ENCODE measurements at regions not wholly inside any gene's neighbourhood (a gene's known extent, or its start where the extent isn't known, plus 50 kb on each side); places are given as distances from the start of the nearest gene placed in this dataset.

DNA sequence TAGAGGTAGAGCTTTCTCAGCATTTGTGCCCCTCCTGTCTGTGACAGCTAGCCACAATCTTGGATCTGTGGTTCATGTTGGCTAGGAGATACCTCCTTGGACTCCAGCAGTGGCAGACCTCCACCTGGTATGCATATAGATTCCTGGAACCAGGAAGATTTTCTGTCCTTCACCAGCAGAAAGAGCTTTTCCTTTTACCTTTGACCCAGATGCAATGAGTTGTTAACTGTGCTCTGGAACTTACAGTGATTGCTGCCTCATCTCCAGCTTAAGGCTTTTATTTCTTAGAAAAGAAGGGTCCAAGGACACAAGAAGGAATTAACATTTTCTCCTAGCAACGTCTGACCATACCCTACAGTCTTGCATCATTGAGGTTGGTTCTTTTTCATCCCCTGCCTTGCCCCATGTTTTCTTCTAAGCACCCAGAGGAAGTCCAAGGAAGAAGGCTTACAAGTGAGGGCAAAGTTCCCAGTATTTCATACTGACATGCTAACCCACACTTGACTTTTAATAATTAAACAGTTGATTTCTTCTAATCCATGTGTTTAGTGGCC lies 217.1 kb upstream of the ARHGAP24 start:
- H2BK120ac ChIP-seq (ENCODE audit: insufficient read depth, low read length, poor library complexity) = no peak overlapping the region

DNA sequence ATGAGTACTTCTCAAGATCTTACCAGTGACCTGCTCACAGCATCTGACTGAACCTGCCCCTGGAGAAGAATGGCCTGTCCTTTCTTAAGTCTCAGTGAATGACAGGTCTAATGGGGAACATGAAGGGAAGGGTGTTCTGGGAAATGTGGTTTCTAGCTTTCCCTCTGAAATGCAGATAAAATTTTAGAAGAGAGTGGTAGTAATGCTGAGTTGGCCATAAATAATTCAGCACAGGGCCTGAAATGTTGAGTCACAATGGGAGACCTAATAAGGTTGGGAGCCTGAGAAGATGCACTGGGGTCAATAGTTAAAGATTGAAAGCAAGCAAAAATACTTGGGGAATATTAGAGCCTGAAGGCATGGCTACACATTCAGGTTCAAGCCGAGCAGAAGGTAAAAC lies 214.9 kb upstream of the ARHGAP24 start:
- H3K9ac ChIP-seq (ENCODE audit: low read length) = no peak overlapping the region
- no CpG with 5 or more reads among the region's 1 CpG for WGBS (ENCODE audit: extremely low coverage, insufficient coverage, insufficient read length)
- H3K23ac ChIP-seq (ENCODE audit: low read length) = no peak overlapping the region
- no peak overlapping the region for H4K12ac ChIP-seq (ENCODE audit: low read depth, low read length)
- no peak for DNase-seq
- no peak overlapping the region for H4K8ac ChIP-seq (ENCODE audit: low read depth, low read length)
- H3K27me3 ChIP-seq (ENCODE audit: insufficient read depth, low read length) = no peaks in the 10 kb centered on the region
- no peaks in the 10 kb centered on the region for H3K36me3 ChIP-seq (ENCODE audit: control insufficient read depth in 1 of 2, insufficient read depth in 2 of 2, low read length in 2 of 2)
- no peak overlapping the region for H3K27ac ChIP-seq (ENCODE audit: low read depth, low read length)
- no peaks in the 10 kb centered on the region for H3K79me2 ChIP-seq (ENCODE audit: control insufficient read depth, insufficient read depth, low read length, poor library complexity)
- H2BK120ac ChIP-seq (ENCODE audit: insufficient read depth, low read length, poor library complexity) = no peak overlapping the region
- H2BK12ac ChIP-seq (ENCODE audit: low read length) = no peak overlapping the region
- H3K4me2 ChIP-seq (ENCODE audit: low read length) = no peak overlapping the region
- H3K18ac ChIP-seq (ENCODE audit: low read length) = no peak overlapping the region
- no peak overlapping the region for H3K14ac ChIP-seq (ENCODE audit: low read length)
- no peak overlapping the region for H2AFZ ChIP-seq (ENCODE audit: insufficient read depth, low read length, poor library complexity)
- no peaks in the 10 kb centered on the region for H3K79me1 ChIP-seq (ENCODE audit: low read length)
- H3K4me1 ChIP-seq (ENCODE audit: control insufficient read depth in 1 of 2, insufficient read depth in 2 of 2, low read length in 2 of 2) = no peaks in the 10 kb centered on the region
- H3K9me3 ChIP-seq (ENCODE audit: insufficient read depth, low read depth, low read length) = no peaks in the 10 kb centered on the region
- no peak overlapping the region for H2BK5ac ChIP-seq (ENCODE audit: low read depth, low read length, poor library complexity)
- no peak overlapping the region for H2AK5ac ChIP-seq (ENCODE audit: low read length)
- no peak overlapping the region for H3K4ac ChIP-seq (ENCODE audit: low read depth, low read length)
- H3K4me3 ChIP-seq (ENCODE audit: low read depth, low read length) = no peak overlapping the region
- no peak overlapping the region for H4K91ac ChIP-seq (ENCODE audit: low read depth, low read length)

More for the DNA sequence above, 217.1 kb upstream of the ARHGAP24 start:
- no peak overlapping the region for H3K4ac ChIP-seq (ENCODE audit: low read depth, low read length)
- no peak overlapping the region for H2BK12ac ChIP-seq (ENCODE audit: low read length)
- H4K91ac ChIP-seq (ENCODE audit: low read depth, low read length) = no peak overlapping the region
- H3K4me2 ChIP-seq (ENCODE audit: low read length) = no peak overlapping the region
- H3K23ac ChIP-seq (ENCODE audit: low read length) = no peak overlapping the region
- no CpG with 5 or more reads among the region's 1 CpG for WGBS (ENCODE audit: extremely low coverage, insufficient coverage, insufficient read length)
- H3K27me3 ChIP-seq (ENCODE audit: insufficient read depth, low read length) = no peaks in the 10 kb centered on the region
- no peak for DNase-seq
- H2BK5ac ChIP-seq (ENCODE audit: low read depth, low read length, poor library complexity) = no peak overlapping the region
- H2AFZ ChIP-seq (ENCODE audit: insufficient read depth, low read length, poor library complexity) = no peak overlapping the region
- no peaks in the 10 kb centered on the region for H3K36me3 ChIP-seq (ENCODE audit: control insufficient read depth in 1 of 2, insufficient read depth in 2 of 2, low read length in 2 of 2)
- H3K79me2 ChIP-seq (ENCODE audit: control insufficient read depth, insufficient read depth, low read length, poor library complexity) = no peaks in the 10 kb centered on the region
- no peak overlapping the region for H3K4me3 ChIP-seq (ENCODE audit: low read depth, low read length)
- H3K9ac ChIP-seq (ENCODE audit: low read length) = no peak overlapping the region
- no peak overlapping the region for H4K8ac ChIP-seq (ENCODE audit: low read depth, low read length)
- H3K27ac ChIP-seq (ENCODE audit: low read depth, low read length) = no peak overlapping the region
- no peaks in the 10 kb centered on the region for H3K79me1 ChIP-seq (ENCODE audit: low read length)
- no peaks in the 10 kb centered on the region for H3K4me1 ChIP-seq (ENCODE audit: control insufficient read depth in 1 of 2, insufficient read depth in 2 of 2, low read length in 2 of 2)
- no peak overlapping the region for H4K12ac ChIP-seq (ENCODE audit: low read depth, low read length)
- H3K9me3 ChIP-seq (ENCODE audit: insufficient read depth, low read depth, low read length) = no peaks in the 10 kb centered on the region
- H3K18ac ChIP-seq (ENCODE audit: low read length) = no peak overlapping the region
- no peak overlapping the region for H3K14ac ChIP-seq (ENCODE audit: low read length)
- no peak overlapping the region for H2AK5ac ChIP-seq (ENCODE audit: low read length)

DNA sequence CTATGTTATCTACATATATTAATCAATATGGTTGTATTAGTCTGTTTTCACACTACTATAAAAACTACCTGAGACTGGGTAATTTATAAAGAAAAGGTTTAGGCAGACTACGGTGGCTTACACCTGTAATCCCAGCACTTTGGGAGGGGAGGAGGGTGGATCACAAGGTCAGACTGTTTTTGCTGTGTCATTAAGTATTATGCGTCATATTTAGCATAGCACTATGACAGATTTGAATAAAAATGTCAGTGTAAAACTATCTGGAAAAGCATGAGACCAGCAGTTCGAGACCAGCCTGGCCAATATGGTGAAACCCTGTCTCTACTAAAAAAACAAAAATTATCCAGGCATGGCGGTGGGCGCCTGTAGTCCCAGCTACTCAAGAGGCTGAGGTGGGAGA lies 209.7 kb upstream of the ARHGAP24 start:
- WGBS (ENCODE audit: extremely low coverage, insufficient coverage, insufficient read length) = no CpG with 5 or more reads among the region's 5 CpGs
- no peak overlapping the region for H2BK120ac ChIP-seq (ENCODE audit: insufficient read depth, low read length, poor library complexity)
- no peak overlapping the region for H2AFZ ChIP-seq (ENCODE audit: insufficient read depth, low read length, poor library complexity)
- H3K9me3 ChIP-seq (ENCODE audit: insufficient read depth, low read depth, low read length) = no peaks in the 10 kb centered on the region
- no peak overlapping the region for H3K4me2 ChIP-seq (ENCODE audit: low read length)
- no peak overlapping the region for H4K8ac ChIP-seq (ENCODE audit: low read depth, low read length)
- no peak overlapping the region for H3K14ac ChIP-seq (ENCODE audit: low read length)
- H2AK5ac ChIP-seq (ENCODE audit: low read length) = no peak overlapping the region
- no peak overlapping the region for H3K27ac ChIP-seq (ENCODE audit: low read depth, low read length)
- H3K4me3 ChIP-seq (ENCODE audit: low read depth, low read length) = no peak overlapping the region
- no peaks in the 10 kb centered on the region for H3K79me1 ChIP-seq (ENCODE audit: low read length)
- no peak overlapping the region for H2BK5ac ChIP-seq (ENCODE audit: low read depth, low read length, poor library complexity)
- no peak overlapping the region for H3K23ac ChIP-seq (ENCODE audit: low read length)
- H3K27me3 ChIP-seq (ENCODE audit: insufficient read depth, low read length) = no peaks in the 10 kb centered on the region
- H3K18ac ChIP-seq (ENCODE audit: low read length) = no peak overlapping the region
- H3K36me3 ChIP-seq (ENCODE audit: control insufficient read depth in 1 of 2, insufficient read depth in 2 of 2, low read length in 2 of 2) = no peaks in the 10 kb centered on the region
- H3K9ac ChIP-seq (ENCODE audit: low read length) = no peak overlapping the region
- no peaks in the 10 kb centered on the region for H3K79me2 ChIP-seq (ENCODE audit: control insufficient read depth, insufficient read depth, low read length, poor library complexity)
- no peak overlapping the region for H4K91ac ChIP-seq (ENCODE audit: low read depth, low read length)
- H3K4me1 ChIP-seq (ENCODE audit: control insufficient read depth in 1 of 2, insufficient read depth in 2 of 2, low read length in 2 of 2) = no peaks in the 10 kb centered on the region
- H3K4ac ChIP-seq (ENCODE audit: low read depth, low read length) = no peak overlapping the region
- H4K12ac ChIP-seq (ENCODE audit: low read depth, low read length) = no peak overlapping the region
- H2BK12ac ChIP-seq (ENCODE audit: low read length) = no peak overlapping the region
- DNase-seq = no peak

DNA sequence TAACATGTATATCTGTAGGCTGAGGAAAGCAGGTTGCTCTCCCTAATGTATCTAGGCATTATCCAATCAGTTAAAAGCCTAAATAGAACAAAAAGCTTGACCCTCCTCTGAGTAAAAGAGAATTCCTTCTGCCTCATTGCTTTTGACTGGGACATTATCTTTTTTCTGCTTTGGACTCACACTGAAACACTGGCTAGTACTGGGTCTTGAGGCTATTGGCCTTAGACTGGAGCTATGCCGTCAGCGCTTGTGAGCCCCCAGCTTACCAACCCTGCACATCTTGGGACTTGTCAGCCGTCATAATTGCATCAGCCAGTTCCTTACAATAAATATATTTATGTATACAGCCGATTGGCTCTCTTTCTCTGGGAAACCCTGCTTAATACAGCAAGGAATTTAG lies 206.8 kb upstream of the ARHGAP24 start:
- Histone ChIP-seq H3K4me1 (ENCODE audit: control insufficient read depth in 1 of 2, insufficient read depth in 2 of 2, low read length in 2 of 2) (no peaks in the 10 kb centered on the region), H3K23ac (ENCODE audit: low read length) (no peak overlapping the region), H3K4me3 (ENCODE audit: low read depth, low read length) (no peak overlapping the region), H2BK120ac (ENCODE audit: insufficient read depth, low read length, poor library complexity) (no peak overlapping the region), H2AK5ac (ENCODE audit: low read length) (no peak overlapping the region), H4K91ac (ENCODE audit: low read depth, low read length) (no peak overlapping the region), H3K27me3 (ENCODE audit: insufficient read depth, low read length) (no peaks in the 10 kb centered on the region), H2BK12ac (ENCODE audit: low read length) (no peak overlapping the region), H4K8ac (ENCODE audit: low read depth, low read length) (no peak overlapping the region), H4K12ac (ENCODE audit: low read depth, low read length) (no peak overlapping the region), H3K9ac (ENCODE audit: low read length) (no peak overlapping the region), H3K4ac (ENCODE audit: low read depth, low read length) (no peak overlapping the region), H3K79me2 (ENCODE audit: control insufficient read depth, insufficient read depth, low read length, poor library complexity) (no peaks in the 10 kb centered on the region), H3K4me2 (ENCODE audit: low read length) (no peak overlapping the region), H3K79me1 (ENCODE audit: low read length) (no peaks in the 10 kb centered on the region), H2AFZ (ENCODE audit: insufficient read depth, low read length, poor library complexity) (no peak overlapping the region), H3K18ac (ENCODE audit: low read length) (no peak overlapping the region), H3K36me3 (ENCODE audit: control insufficient read depth in 1 of 2, insufficient read depth in 2 of 2, low read length in 2 of 2) (no peaks in the 10 kb centered on the region), H3K14ac (ENCODE audit: low read length) (no peak overlapping the region), H2BK5ac (ENCODE audit: low read depth, low read length, poor library complexity) (no peak overlapping the region), H3K9me3 (ENCODE audit: insufficient read depth, low read depth, low read length) (no peaks in the 10 kb centered on the region), H3K27ac (ENCODE audit: low read depth, low read length) (no peak overlapping the region)
- WGBS (ENCODE audit: extremely low coverage, insufficient coverage, insufficient read length) = no CpG with 5 or more reads among the region's 4 CpGs
- no peak for DNase-seq

Data from trophoblast cell (in vitro differentiated cells and primary cell).